Neural cell (in vitro differentiated cells): ENCODE measurements at regions not wholly inside any gene's neighbourhood (a gene's known extent, or its start where the extent isn't known, plus 50 kb on each side); places are given as distances from the start of the nearest gene placed in this dataset.

Experiments used
- H2AFZ ChIP-seq: fragments of 200-600, 300-800 bp; sonication (generic), shearing (Covaris generic); 2 replicates; pipeline ENCODE4 v1.6.0; 2014; ENCODE audit warnings: low read depth, mild to moderate bottlenecking, antibody characterized with exemption, low read length, moderate library complexity
- H3F3A ChIP-seq: fragments of 200-600 bp; shearing (Covaris generic); 2 replicates; pipeline ENCODE4 v1.6.1; 2016; ENCODE audit warnings: mild to moderate bottlenecking, moderate library complexity, mixed read lengths, antibody characterized with exemption, low read length; ENCODE audit not compliant: insufficient read depth, poor library complexity, severe bottlenecking
- H3K27ac ChIP-seq: fragments of 200-600, 300-800 bp; sonication (generic), shearing (Covaris generic); 2 replicates; pipeline ENCODE4 v1.5.1; 2014; ENCODE audit warnings: mild to moderate bottlenecking, low read length, moderate library complexity
- H3K27me3 ChIP-seq: fragments of 300-800, 200-600 bp; sonication (generic), shearing (Covaris generic); 2 replicates; pipeline ENCODE4 v1.6.0; 2014; ENCODE audit warnings: mild to moderate bottlenecking, low read depth, low read length, moderate library complexity; ENCODE audit not compliant: insufficient read depth
- H3K36me3 ChIP-seq: fragments of 300-800, 200-600 bp; sonication (generic), shearing (Covaris generic); 2 replicates; pipeline ENCODE4 v1.5.1; 2014; ENCODE audit warnings: mild to moderate bottlenecking, antibody characterized with exemption, low read length, moderate library complexity; ENCODE audit not compliant: insufficient read depth
- H3K4me2 ChIP-seq: fragments of 300-800, 200-600 bp; sonication (generic), shearing (Covaris generic); 2 replicates; pipeline ENCODE4 v1.6.0; 2014; ENCODE audit warnings: mild to moderate bottlenecking, low read length
- H3K4me3 ChIP-seq: fragments of 300-800, 200-600 bp; sonication (generic), shearing (Covaris generic); 2 replicates; pipeline ENCODE4 v1.5.1; 2014; ENCODE audit warnings: mild to moderate bottlenecking, low read length, moderate library complexity
- H3K79me2 ChIP-seq: fragments of 200-600 bp; shearing (Covaris generic); replicated peaks from 2 replicates; pipeline ENCODE4 v1.6.0; 2014; ENCODE audit warnings: mild to moderate bottlenecking, low read length, moderate library complexity; ENCODE audit not compliant: insufficient read depth
- H3K9ac ChIP-seq: fragments of 300-800, 200-600 bp; sonication (generic), shearing (Covaris generic); 2 replicates; pipeline ENCODE4 v1.6.1; 2016; ENCODE audit warnings: mild to moderate bottlenecking, low read length, mixed read lengths
- H3K9me2 ChIP-seq: fragments of 200-600 bp; shearing (Covaris generic); 2 replicates; pipeline ENCODE4 v1.6.1; 2016; ENCODE audit warnings: mild to moderate bottlenecking, low read length, mixed read lengths; ENCODE audit not compliant: insufficient read depth
- H3K9me3 ChIP-seq: fragments of 200-600, 300-800 bp; sonication (generic), shearing (Covaris generic); 2 replicates; pipeline ENCODE4 v1.6.1; 2016; ENCODE audit warnings: mild to moderate bottlenecking, mixed run types, low read length, moderate library complexity, mixed read lengths
- H4K20me1 ChIP-seq: fragments of 200-600 bp; shearing (Covaris generic); 2 replicates; pipeline ENCODE4 v1.6.1; 2016; ENCODE audit warnings: mild to moderate bottlenecking, mixed run types; ENCODE audit not compliant: insufficient read depth
- EP300 ChIP-seq: fragments of 450-650 bp; conservative IDR thresholded peaks from 2 replicates; pipeline ENCODE4 v1.6.1; 2014; ENCODE audit warnings: antibody characterized with exemption, mild to moderate bottlenecking, moderate library complexity; ENCODE audit not compliant: poor library complexity, severe bottlenecking
- EZH2 ChIP-seq: fragments of 200-600, 300-800 bp; shearing (Covaris generic), sonication (generic); IDR thresholded peaks from 2 replicates; pipeline ENCODE4 v1.6.1; 2014; ENCODE audit warnings: antibody characterized with exemption, low read length, borderline replicate concordance, mild to moderate bottlenecking; ENCODE audit not compliant: insufficient read depth, poor library complexity, severe bottlenecking
- MXI1 ChIP-seq: fragments of 450-650 bp; conservative IDR thresholded peaks from 2 replicates; pipeline ENCODE4 v1.6.1; 2014; ENCODE audit warnings: antibody characterized with exemption, mild to moderate bottlenecking; ENCODE audit not compliant: poor library complexity, severe bottlenecking
- POLR2AphosphoS5 ChIP-seq: IDR thresholded peaks from 2 replicates; pipeline ENCODE4 v1.6.1; 2012
- RAD21 ChIP-seq: fragments of 450-650 bp; conservative IDR thresholded peaks from 2 replicates; pipeline ENCODE4 v1.6.1; 2014; ENCODE audit warnings: antibody characterized with exemption, mild to moderate bottlenecking, moderate library complexity
- SMC3 ChIP-seq: fragments of 450-650 bp; conservative IDR thresholded peaks from 2 replicates; pipeline ENCODE4 v1.6.1; 2014; ENCODE audit warnings: antibody characterized with exemption, mild to moderate bottlenecking, moderate library complexity; ENCODE audit not compliant: poor library complexity
- TAF1 ChIP-seq: IDR thresholded peaks from 2 replicates; pipeline ENCODE4 v1.6.1; 2012; ENCODE audit warnings: low read depth
- TF ChIP-seq, protein P1 (sequence below): fragments of 450-650 bp; IDR thresholded peaks from 2 replicates; pipeline ENCODE4 v1.5.1; 2014; ENCODE audit warnings: antibody characterized with exemption, mild to moderate bottlenecking, moderate library complexity; ENCODE audit not compliant: poor library complexity, severe bottlenecking
- TF ChIP-seq, protein P2 (sequence below): IDR thresholded peaks from 2 replicates; pipeline ENCODE4 v1.6.1; 2012; ENCODE audit warnings: borderline replicate concordance

- H3K27ac ChIP-seq: no peak overlapping the region
- TF ChIP-seq RAD21: no peak
- TF ChIP-seq EP300: no peak
- no peak for TF ChIP-seq TAF1
- no peak for TF ChIP-seq EZH2
- no peak for TF ChIP-seq MXI1
- TF ChIP-seq POLR2AphosphoS5: no peak
- TF ChIP-seq, protein P1, sequence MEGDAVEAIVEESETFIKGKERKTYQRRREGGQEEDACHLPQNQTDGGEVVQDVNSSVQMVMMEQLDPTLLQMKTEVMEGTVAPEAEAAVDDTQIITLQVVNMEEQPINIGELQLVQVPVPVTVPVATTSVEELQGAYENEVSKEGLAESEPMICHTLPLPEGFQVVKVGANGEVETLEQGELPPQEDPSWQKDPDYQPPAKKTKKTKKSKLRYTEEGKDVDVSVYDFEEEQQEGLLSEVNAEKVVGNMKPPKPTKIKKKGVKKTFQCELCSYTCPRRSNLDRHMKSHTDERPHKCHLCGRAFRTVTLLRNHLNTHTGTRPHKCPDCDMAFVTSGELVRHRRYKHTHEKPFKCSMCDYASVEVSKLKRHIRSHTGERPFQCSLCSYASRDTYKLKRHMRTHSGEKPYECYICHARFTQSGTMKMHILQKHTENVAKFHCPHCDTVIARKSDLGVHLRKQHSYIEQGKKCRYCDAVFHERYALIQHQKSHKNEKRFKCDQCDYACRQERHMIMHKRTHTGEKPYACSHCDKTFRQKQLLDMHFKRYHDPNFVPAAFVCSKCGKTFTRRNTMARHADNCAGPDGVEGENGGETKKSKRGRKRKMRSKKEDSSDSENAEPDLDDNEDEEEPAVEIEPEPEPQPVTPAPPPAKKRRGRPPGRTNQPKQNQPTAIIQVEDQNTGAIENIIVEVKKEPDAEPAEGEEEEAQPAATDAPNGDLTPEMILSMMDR: no peak
- no peak for TF ChIP-seq SMC3
- TF ChIP-seq, protein P2, sequence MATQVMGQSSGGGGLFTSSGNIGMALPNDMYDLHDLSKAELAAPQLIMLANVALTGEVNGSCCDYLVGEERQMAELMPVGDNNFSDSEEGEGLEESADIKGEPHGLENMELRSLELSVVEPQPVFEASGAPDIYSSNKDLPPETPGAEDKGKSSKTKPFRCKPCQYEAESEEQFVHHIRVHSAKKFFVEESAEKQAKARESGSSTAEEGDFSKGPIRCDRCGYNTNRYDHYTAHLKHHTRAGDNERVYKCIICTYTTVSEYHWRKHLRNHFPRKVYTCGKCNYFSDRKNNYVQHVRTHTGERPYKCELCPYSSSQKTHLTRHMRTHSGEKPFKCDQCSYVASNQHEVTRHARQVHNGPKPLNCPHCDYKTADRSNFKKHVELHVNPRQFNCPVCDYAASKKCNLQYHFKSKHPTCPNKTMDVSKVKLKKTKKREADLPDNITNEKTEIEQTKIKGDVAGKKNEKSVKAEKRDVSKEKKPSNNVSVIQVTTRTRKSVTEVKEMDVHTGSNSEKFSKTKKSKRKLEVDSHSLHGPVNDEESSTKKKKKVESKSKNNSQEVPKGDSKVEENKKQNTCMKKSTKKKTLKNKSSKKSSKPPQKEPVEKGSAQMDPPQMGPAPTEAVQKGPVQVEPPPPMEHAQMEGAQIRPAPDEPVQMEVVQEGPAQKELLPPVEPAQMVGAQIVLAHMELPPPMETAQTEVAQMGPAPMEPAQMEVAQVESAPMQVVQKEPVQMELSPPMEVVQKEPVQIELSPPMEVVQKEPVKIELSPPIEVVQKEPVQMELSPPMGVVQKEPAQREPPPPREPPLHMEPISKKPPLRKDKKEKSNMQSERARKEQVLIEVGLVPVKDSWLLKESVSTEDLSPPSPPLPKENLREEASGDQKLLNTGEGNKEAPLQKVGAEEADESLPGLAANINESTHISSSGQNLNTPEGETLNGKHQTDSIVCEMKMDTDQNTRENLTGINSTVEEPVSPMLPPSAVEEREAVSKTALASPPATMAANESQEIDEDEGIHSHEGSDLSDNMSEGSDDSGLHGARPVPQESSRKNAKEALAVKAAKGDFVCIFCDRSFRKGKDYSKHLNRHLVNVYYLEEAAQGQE: no peak
These were observed 224.8 kb upstream of the RREB1 start for GRCh38 chr6:6883011-6883410.

GRCh38 chr6:6884193-6884627 is 223.6 kb upstream of the RREB1 start:
- Histone ChIP-seq H3F3A (no peaks in the 10 kb centered on the region), H3K27ac (no peak overlapping the region), H3K9me2 (no peaks in the 10 kb centered on the region), H3K36me3 (no peaks in the 10 kb centered on the region), H3K4me2 (no peak overlapping the region), H3K9me3 (no peaks in the 10 kb centered on the region), H4K20me1 (no peaks in the 10 kb centered on the region), H3K4me3 (no peak overlapping the region), H3K79me2 (no peaks in the 10 kb centered on the region), H3K27me3 (no peaks in the 10 kb centered on the region), H3K9ac (no peak overlapping the region), H2AFZ (no peak overlapping the region)
- TF ChIP-seq MXI1: no peak
- TF ChIP-seq, protein P2: no peak
- no peak for TF ChIP-seq EP300

More at GRCh38 chr6:6883011-6883410, 224.8 kb upstream of the RREB1 start:
- Histone ChIP-seq H3K9me2 (no peaks in the 10 kb centered on the region), H3K27me3 (no peaks in the 10 kb centered on the region), H2AFZ (no peak overlapping the region), H3F3A (no peaks in the 10 kb centered on the region), H3K4me3 (no peak overlapping the region), H4K20me1 (no peaks in the 10 kb centered on the region), H3K36me3 (no peaks in the 10 kb centered on the region), H3K4me2 (no peak overlapping the region), H3K79me2 (no peaks in the 10 kb centered on the region), H3K9ac (no peak overlapping the region), H3K9me3 (no peaks in the 10 kb centered on the region)
